GM13976 (cell line): ENCODE measurements at regions not wholly inside any gene's neighbourhood (a gene's known extent, or its start where the extent isn't known, plus 50 kb on each side); places are given as distances from the start of the nearest gene placed in this dataset.
"Not testable (repeated sequence)": the region's sequence is repeated elsewhere in the genome, so short reads cannot be mapped to it uniquely, and the experiment has no call there.

ENCODE experiments used
- DNase-seq: peaks from one replicate; pipeline ENCODE4 v3.0.0; 2012; ENCODE audit warnings: low spot score
- CTCF ChIP-seq: IDR thresholded peaks from 2 replicates; pipeline ENCODE4 v1.5.1; 2012; ENCODE audit warnings: borderline replicate concordance, mild to moderate bottlenecking; ENCODE audit not compliant: insufficient read depth; ENCODE audit errors: extremely low read depth, missing control alignments, control extremely low read depth
- in situ Hi-C: fragments of 300-500 bp; cut with MboI; formaldehyde crosslinking; loops from one replicate; pipeline ENCODE4 v1.12.0; 2022; ENCODE audit warnings: low sequenced_read_pairs, mixed read lengths, inconsistent platforms; ENCODE audit not compliant: unreplicated experiment

GRCh38 chr2:75408771-75409170, 152.0 kb downstream of the EVA1A start:
- no peak for DNase-seq
- TF ChIP-seq CTCF = no peak
- in situ Hi-C loops = loop anchor here (25.0 kb wide), 2 partner anchors 96 to 471 kb away; no protein-coding TSS in a partner anchor

DNA sequence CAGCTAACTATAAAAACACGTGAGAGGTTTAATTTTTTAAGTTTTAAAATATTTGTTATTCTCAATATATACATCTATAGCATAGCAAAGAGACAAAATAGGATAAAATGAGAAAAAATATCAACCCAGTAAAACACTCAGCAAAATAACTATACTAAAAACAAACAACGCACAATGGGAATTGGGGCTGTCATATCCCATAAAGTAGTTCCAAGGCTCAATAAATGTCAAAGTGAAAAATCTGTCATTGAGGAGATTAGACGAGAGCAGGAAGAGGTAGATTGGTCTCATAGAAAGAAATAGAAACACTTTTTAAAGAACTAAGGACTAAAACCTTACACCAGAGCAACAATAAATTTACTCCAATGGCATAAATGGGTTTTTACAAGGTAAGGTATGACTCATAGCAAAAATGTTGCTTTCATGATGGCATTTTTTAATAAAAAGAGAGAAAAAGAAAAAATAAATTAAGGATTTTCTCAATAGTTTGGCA, 153.7 kb downstream of the EVA1A start:
- no peak for TF ChIP-seq CTCF
- DNase-seq = no peak
- in situ Hi-C loops = loop anchor here (25.0 kb wide), 2 partner anchors 95 to 470 kb away; no protein-coding TSS in a partner anchor

DNA sequence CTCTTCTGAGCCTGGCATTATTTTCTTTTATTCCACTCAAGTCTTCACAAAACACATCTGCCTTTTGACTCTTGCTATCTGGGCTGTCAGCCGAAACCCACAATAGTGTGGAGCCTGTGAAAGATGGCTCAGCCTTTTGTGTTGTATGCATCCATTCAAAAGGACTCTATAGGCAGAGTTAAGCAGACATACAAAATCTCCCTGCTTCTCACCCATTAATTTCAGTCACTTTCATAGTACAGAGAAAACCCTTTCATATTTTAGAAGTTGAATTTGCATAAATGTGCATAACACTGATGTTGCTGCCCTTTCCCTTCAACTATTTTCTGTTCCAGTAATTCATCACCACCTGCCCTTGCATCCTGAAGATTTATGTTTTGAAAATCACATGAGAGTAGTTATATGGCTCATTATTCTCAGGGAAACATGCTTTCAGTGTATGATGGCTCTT, 154.6 kb downstream of the EVA1A start:
- in situ Hi-C loops = loop anchor here (25.0 kb wide), 2 partner anchors 94 to 469 kb away; no protein-coding TSS in a partner anchor
- no peak for DNase-seq
- TF ChIP-seq CTCF = no peak

GRCh38 chr2:75405000-75405399, 155.7 kb downstream of the EVA1A start:
- no peak for DNase-seq
- TF ChIP-seq CTCF = no peak
- in situ Hi-C loops = loop anchor here (25.0 kb wide), 2 partner anchors 93 to 468 kb away; no protein-coding TSS in a partner anchor

DNA sequence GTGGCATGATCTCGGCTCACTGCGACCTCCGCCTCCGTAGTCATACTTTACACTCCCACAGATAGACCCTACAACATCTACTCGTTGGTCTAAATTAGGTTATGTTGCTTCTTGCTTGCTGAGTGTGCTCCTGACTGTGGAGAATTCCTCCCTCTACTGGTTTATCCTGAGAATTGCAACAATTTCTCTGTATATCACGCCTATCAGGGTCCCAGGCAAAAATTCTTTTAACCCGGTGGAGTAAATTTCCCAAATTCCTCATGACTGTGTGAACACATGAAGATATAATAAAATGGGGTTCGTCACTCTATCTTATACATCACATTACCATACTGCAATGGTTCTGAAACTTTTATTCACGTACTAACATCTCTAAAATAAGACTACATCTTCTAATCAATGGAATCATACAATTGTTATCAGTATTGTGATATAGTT, 156.7 kb downstream of the EVA1A start:
- TF ChIP-seq CTCF = peak; percentile 54
- DNase-seq = peak; percentile 9
- in situ Hi-C loops = loop anchor here (25.0 kb wide), 2 partner anchors 92 to 467 kb away; no protein-coding TSS in a partner anchor

GRCh38 chr2:75396314-75396713, 164.4 kb downstream of the EVA1A start:
- no peak for DNase-seq
- no peak for TF ChIP-seq CTCF
- in situ Hi-C loops = no loop called here

DNA sequence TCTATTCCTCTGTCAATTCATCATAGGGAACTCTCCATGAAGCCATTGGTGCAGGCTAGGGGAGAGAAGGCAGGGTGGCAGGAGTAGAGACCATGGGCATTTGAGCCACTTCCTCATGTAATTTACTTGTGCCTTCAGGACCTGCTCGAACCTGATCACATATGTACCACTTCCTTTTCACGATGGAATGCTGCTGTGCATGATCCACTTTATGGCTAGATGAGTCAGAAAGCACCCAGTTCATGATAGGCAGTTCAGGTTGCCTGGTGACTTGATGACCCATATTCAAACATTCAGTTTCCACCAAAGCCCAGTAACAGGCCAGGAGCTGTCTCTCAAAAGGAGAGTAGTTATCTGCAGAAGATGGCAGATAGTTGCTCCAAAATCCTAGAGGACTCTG, 166.0 kb downstream of the EVA1A start:
- DNase-seq, in situ Hi-C loops: not testable (repeated sequence)
